Mucosa of rectum (tissue), 2 donors: ENCODE measurements at regions not wholly inside any gene's neighbourhood (a gene's known extent, or its start where the extent isn't known, plus 50 kb on each side); places are given as distances from the start of the nearest gene placed in this dataset.

ENCODE experiments used
- H3K27ac ChIP-seq, 2 donors: one replicate each; pipeline ENCODE4 v1.7.0; 2013; ENCODE audit warnings: inconsistent platforms in 2 of 2, low read depth in 2 of 2, low read length in 2 of 2
- H3K27me3 ChIP-seq, 2 donors: one replicate each; pipeline ENCODE4 v1.7.0; 2013; ENCODE audit warnings: low read length in 2 of 2; ENCODE audit not compliant: control insufficient read depth in 2 of 2, insufficient read depth in 2 of 2
- H3K36me3 ChIP-seq, 2 donors: one replicate each; pipeline ENCODE4 v1.7.0; 2013; ENCODE audit warnings: low read length in 2 of 2; ENCODE audit not compliant: control insufficient read depth in 2 of 2, insufficient read depth in 2 of 2
- H3K4me1 ChIP-seq, 2 donors: one replicate each; pipeline ENCODE4 v1.7.0; 2013; ENCODE audit warnings: low read length in 2 of 2, mild to moderate bottlenecking in 1 of 2; ENCODE audit not compliant: control insufficient read depth in 2 of 2, insufficient read depth in 2 of 2
- H3K4me3 ChIP-seq, 2 donors: one replicate each; pipeline ENCODE4 v1.7.0; 2013; ENCODE audit warnings: low read length in 2 of 2
- H3K9ac ChIP-seq, 2 donors: one replicate each; pipeline ENCODE4 v1.7.0; 2013; ENCODE audit warnings: low read length in 2 of 2, low read depth in 1 of 2, mild to moderate bottlenecking in 1 of 2
- H3K9me3 ChIP-seq, 2 donors: one replicate each; pipeline ENCODE4 v1.7.0; 2013; ENCODE audit warnings: low read length in 2 of 2; ENCODE audit not compliant: control insufficient read depth in 2 of 2
- donor health status: healthy.
- donor health status: Normal muscosa, but diverticular disease.

DNA sequence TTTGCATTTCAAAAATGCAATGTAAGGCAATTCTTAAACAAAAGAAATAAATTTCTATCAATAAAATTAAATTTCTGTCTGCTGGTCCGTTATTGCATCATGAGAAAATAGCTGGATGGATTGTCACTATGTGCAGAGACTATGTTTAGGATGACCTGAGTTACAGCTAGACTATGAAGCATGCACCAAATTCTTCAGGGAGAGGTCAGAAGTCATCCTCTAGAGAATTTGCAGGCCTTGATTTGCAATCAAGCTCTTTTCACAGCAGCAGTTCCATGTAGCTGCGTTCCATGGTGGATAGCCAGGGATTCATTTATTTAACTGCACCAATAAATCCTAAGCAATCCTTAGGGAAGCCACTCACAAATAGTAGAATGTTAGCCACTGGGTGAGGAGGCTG lies 253.7 kb downstream of the MSRB3 start:
- Histone ChIP-seq H3K27ac (no peak overlapping the region), H3K4me3 (no peak overlapping the region), H3K9me3 (no peaks in the 10 kb centered on the region), H3K27me3 (no peaks in the 10 kb centered on the region), H3K4me1 (no peaks in the 10 kb centered on the region), H3K9ac (no peak overlapping the region), H3K36me3 (no peaks in the 10 kb centered on the region)

DNA sequence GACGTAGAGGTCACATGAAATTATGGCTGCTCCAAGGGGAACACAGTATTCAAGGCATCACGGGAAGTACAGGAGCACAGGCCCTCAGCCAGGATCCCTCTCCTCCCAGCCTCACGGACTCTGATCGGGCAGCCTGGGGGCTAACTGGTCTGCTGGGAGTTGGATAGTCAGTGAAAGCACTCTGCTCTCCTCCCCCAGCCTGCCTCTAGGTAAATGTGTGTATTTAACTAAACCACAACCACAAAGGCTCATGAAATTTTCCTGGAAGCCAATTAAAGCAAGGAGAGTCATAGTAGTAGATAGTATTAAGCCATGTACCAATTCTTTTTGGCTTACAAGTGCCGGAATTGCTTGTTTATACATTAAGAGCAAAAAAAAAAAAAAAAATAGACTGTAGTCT lies 254.3 kb downstream of the MSRB3 start:
- no peak overlapping the region for H3K27ac ChIP-seq
- H3K36me3 ChIP-seq: no peaks in the 10 kb centered on the region
- H3K9ac ChIP-seq: no peak overlapping the region
- H3K4me3 ChIP-seq: no peak overlapping the region
- no peaks in the 10 kb centered on the region for H3K9me3 ChIP-seq
- H3K4me1 ChIP-seq: no peaks in the 10 kb centered on the region
- no peaks in the 10 kb centered on the region for H3K27me3 ChIP-seq

DNA sequence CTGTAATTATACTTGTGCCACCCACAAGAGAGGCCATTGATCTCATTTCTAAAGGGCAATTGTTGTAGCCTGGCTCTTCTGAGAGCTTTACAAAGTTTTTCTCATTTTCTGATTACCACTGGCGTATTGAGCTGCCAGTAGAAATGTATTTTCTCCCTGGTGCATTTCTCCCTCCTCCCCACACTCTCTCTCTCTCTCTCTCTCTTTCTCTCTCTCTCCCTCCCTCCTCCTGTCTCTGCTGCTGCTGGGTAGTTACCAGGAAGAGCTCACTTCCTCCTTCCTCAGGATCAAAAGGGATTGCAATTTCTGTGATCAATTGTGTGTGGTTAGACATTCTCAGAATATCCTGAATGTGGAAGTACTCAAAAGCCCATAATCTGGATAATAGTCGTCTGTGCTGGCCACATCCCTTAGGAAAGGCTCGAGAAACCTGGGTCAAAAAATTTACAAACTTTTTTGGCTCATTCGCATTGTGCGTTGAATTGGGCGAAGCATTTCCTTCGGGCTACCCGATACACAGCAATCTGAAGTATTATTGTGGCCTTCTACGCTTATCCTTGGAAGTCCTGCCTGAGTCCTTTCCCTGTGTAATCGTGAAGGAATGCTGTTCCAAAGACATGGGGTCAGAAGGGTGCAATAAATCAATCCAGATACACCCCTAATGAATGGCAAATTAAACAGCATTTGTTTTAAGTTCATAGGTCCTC lies 254.8 kb downstream of the MSRB3 start:
- Histone ChIP-seq H3K9me3 (no peaks in the 10 kb centered on the region), H3K27ac (no peak overlapping the region), H3K27me3 (no peaks in the 10 kb centered on the region)

DNA sequence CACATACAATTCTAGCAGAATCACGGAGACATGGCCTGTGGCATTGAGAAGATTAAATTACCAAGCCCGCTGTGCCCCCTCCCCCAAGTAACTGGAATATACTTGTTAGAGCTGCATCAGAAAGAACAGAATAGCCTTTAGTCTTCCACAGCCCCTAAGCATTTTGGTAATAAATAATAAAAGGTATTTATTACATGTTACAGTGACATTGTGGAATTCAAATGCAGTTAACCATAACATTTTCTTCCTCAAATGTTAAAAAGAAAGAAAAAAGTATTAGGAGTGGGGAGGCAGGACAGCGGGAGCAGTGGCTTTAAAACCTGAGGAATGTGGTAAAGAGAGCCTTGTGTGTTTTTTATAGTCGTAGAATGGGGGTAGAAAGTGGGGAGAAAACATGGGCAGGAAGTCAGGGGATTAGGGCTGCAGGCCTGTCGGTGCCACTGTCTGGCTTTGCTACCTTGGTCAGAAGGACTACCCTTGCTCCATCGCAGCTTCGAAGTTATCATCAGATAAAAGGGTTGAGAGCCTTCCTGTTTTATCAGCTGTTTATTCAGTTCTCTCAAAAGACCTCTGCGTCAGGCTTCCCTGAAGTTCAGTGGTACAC lies 255.9 kb downstream of the MSRB3 start:
- Histone ChIP-seq H3K9me3 (no peaks in the 10 kb centered on the region), H3K27me3 (no peaks in the 10 kb centered on the region), H3K36me3 (no peaks in the 10 kb centered on the region), H3K27ac (no peak overlapping the region), H3K4me1 (no peaks in the 10 kb centered on the region), H3K4me3 (no peak overlapping the region), H3K9ac (no peak overlapping the region)

More for the DNA sequence above, 254.8 kb downstream of the MSRB3 start:
- Histone ChIP-seq H3K9ac (no peak overlapping the region), H3K36me3 (no peaks in the 10 kb centered on the region), H3K4me1 (no peaks in the 10 kb centered on the region), H3K4me3 (no peak overlapping the region)

DNA sequence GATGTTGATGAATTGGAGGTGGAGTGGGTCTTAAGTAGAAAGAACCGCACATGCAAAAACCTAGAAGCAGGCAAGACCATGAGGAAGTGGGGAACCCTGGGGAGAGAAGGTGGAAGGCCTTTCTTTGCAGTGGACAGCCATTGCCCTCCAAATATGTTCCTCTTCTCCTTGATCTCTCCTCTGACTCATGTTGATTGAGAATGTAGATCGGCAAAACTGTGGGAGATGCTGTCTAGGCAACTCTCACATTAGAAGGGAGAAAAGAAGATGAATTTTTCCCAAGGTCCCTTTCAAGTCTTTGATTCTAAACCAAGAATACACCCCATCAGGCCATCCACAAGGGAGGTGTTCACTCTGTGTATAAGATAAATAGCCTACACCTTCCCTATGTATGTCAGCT lies 257.5 kb downstream of the MSRB3 start:
- Histone ChIP-seq H3K27me3 (no peaks in the 10 kb centered on the region), H3K4me3 (no peak overlapping the region), H3K9me3 (no peaks in the 10 kb centered on the region), H3K4me1 (no peaks in the 10 kb centered on the region), H3K27ac (no peak overlapping the region), H3K9ac (no peak overlapping the region), H3K36me3 (no peaks in the 10 kb centered on the region)

DNA sequence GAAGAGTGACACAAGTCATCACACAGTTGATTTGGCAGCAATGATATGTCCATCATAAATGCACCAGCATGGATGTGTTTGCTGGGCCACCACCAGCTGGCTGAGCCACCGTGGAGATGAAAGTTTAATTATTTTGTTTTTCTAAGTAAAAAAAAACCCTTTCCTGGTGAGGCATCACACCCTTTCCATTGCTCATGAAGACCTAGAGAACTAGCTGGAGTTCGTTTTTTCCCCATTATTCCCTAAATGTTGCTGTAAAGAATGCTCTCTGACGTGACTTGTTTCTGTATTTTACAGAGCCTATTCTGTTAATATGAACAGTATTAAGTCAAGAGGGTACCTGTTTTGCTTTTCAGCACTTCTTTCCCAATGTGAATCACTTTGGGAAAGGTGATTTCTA lies 257.9 kb downstream of the MSRB3 start:
- no peak overlapping the region for H3K9ac ChIP-seq
- H3K4me1 ChIP-seq: no peaks in the 10 kb centered on the region
- no peaks in the 10 kb centered on the region for H3K36me3 ChIP-seq
- no peak overlapping the region for H3K27ac ChIP-seq
- no peaks in the 10 kb centered on the region for H3K27me3 ChIP-seq
- H3K4me3 ChIP-seq: no peak overlapping the region
- no peaks in the 10 kb centered on the region for H3K9me3 ChIP-seq

- Histone ChIP-seq H3K4me1 (no peaks in the 10 kb centered on the region), H3K36me3 (no peaks in the 10 kb centered on the region), H3K27me3 (no peaks in the 10 kb centered on the region), H3K9me3 (no peaks in the 10 kb centered on the region), H3K9ac (no peak overlapping the region), H3K27ac (no peak overlapping the region), H3K4me3 (no peak overlapping the region)
These were observed 258.6 kb downstream of the MSRB3 start for GRCh38 chr12:65536876-65537681.

- Histone ChIP-seq H3K27ac (no peak overlapping the region), H3K4me3 (no peak overlapping the region), H3K9ac (no peak overlapping the region), H3K27me3 (no peaks in the 10 kb centered on the region), H3K4me1 (no peaks in the 10 kb centered on the region), H3K9me3 (no peaks in the 10 kb centered on the region), H3K36me3 (no peaks in the 10 kb centered on the region)
These were observed 259.5 kb downstream of the MSRB3 start for GRCh38 chr12:65537978-65538377.

DNA sequence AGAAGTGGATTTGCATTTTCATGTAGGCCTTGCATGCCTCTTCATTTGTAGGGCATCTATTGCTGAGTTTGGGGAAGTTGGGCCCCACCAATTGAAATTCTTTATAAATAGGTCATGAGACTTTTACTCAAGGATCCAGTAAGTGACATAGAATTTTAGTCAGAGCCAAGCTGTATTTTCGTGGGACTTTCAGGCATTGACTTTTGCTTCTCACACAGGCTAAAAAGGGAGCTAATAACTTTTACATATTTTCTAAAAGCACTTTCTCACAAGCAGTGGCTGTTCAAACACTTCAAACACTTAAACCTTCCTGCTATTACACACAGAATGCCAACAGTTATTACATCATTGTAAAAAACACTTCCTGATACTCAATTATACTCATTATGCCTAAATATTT lies 260.5 kb downstream of the MSRB3 start:
- Histone ChIP-seq H3K4me1 (no peaks in the 10 kb centered on the region), H3K27me3 (no peaks in the 10 kb centered on the region), H3K36me3 (no peaks in the 10 kb centered on the region), H3K27ac (no peak overlapping the region), H3K9ac (no peak overlapping the region), H3K9me3 (no peaks in the 10 kb centered on the region), H3K4me3 (no peak overlapping the region)

GRCh38 chr12:65540140-65540539 lies 261.7 kb downstream of the MSRB3 start:
- Histone ChIP-seq H3K27ac (no peak overlapping the region), H3K9me3 (no peaks in the 10 kb centered on the region), H3K4me3 (no peak overlapping the region), H3K36me3 (no peaks in the 10 kb centered on the region), H3K9ac (no peak overlapping the region), H3K4me1 (no peaks in the 10 kb centered on the region), H3K27me3 (no peaks in the 10 kb centered on the region)
